ENCODE measurements at regions not wholly inside any gene's neighbourhood (a gene's known extent, or its start where the extent isn't known, plus 50 kb on each side); places are given as distances from the start of the nearest gene placed in this dataset.
A peak's percentile ranks its signal among the peaks of the same experiment; 100 is the strongest.
"Not testable (repeated sequence)": the region's sequence is repeated elsewhere in the genome, so short reads cannot be mapped to it uniquely, and the experiment has no call there.

DNA sequence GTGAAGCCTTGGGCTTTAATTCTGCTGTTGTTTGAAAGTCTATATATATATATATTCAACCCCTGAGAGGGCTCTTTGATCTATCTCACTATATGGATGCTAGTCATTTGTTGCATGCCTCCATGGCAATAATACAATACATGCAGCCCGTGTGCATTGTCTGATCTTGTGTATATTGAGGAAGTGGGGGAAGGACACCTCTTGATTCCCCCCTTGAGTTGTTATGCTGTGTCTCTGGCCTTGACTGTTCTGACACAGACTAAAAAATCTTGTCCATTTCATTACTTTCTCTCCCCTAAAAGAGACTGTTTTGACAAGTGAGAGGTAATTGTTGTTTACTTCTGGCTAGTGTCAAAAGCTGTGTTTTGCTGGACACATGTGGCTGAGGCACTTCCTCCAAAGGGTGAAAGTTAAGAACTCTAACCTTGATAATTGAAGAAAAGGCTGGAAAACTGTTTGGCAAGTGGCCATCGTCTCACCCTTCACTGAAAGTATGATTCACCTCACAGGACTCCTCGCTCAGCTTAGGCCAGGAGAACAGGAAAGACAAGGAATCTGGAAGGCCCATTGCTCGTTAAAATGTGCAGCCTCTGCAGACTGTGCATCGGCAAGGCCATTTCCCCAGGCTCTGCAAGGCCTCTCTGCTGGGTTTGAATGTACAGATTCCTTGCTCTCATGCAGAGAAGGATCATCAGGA lies 304.0 kb downstream of the PRELID2 start:
- H3K27ac ChIP-seq, result peak overlapping the region; percentile 50
- TF ChIP-seq CTCF (conservative IDR thresholded peaks at IDR 0.05; ENCODE audit: low read depth), result no peak
- ChIA-PET POLR2A (ENCODE audit: low non-redundant PET) (no interaction called here), CTCF (interaction anchor here (0.6 kb wide), 1 partner anchor 13 kb away, joined by 3 read pairs; no protein-coding TSS in a partner anchor)
- DNase-seq (ENCODE audit: low spot score), result peak; percentile 92

- no peak for DNase-seq (ENCODE audit: low spot score)
- no peak overlapping the region for H3K27ac ChIP-seq
- ChIA-PET POLR2A (ENCODE audit: low non-redundant PET) (no interaction called here), CTCF (interaction anchor here (1.1 kb wide), 1 partner anchor 29 kb away, joined by 3 read pairs; no protein-coding TSS in a partner anchor)
- TF ChIP-seq CTCF (conservative IDR thresholded peaks at IDR 0.05; ENCODE audit: low read depth), result no peak
Observed at GRCh38 chr5:145521523-145521922, 313.6 kb downstream of the PRELID2 start.

GRCh38 chr5:145521066-145521465 lies 314.1 kb downstream of the PRELID2 start:
- H3K27ac ChIP-seq, result no peak overlapping the region
- POLR2A ChIA-PET (ENCODE audit: low non-redundant PET), result no interaction called here
- CTCF ChIA-PET, result interaction anchor here (1.1 kb wide), 1 partner anchor 29 kb away, joined by 3 read pairs; no protein-coding TSS in a partner anchor
- no peak for DNase-seq (ENCODE audit: low spot score)
- TF ChIP-seq CTCF (conservative IDR thresholded peaks at IDR 0.05; ENCODE audit: low read depth), result no peak

DNA sequence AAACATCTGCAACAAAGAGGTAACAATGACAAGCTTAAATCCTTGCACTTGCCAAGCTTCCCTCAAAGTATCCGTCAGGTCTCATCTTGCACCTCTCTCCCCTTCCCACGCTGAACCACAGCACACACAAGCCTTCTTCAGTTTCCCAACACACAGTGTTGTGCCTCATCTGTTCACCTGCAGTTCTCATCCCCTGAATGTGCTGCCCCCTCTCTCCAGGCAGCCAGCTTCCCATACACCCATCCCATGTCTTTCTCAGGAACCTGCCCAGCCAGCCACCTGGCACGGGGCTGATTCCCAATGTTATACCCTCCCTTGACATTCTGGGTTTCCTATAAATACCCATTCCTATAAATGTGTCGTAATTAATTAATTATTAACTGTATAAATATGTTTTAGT lies 314.8 kb downstream of the PRELID2 start:
- no peak for TF ChIP-seq CTCF (conservative IDR thresholded peaks at IDR 0.05; ENCODE audit: low read depth)
- ChIA-PET CTCF (no interaction called here), POLR2A (ENCODE audit: low non-redundant PET) (no interaction called here)
- DNase-seq (ENCODE audit: low spot score), result no peak
- H3K27ac ChIP-seq, result no peak overlapping the region

DNA sequence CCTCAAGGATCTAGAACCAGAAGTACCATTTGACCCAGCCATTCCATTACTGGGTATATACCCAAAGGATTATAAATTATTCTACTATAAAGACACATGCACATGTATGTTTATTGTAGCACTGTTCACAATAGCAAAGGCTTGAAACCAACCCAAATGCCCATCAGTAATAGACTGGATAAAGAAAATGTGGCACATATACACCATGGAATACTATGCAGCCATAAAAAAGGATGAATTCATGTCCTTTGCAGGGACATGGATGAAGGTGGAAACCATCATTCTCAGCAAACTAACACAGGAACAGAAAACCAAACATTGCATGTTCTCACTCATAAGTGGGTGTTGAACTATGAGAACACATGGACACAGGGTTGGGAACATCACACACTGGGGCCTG lies 317.6 kb downstream of the PRELID2 start:
- CTCF ChIA-PET, result interaction anchor here (0.7 kb wide), 1 partner anchor 523 kb away, joined by 3 read pairs; no protein-coding TSS in a partner anchor
- POLR2A ChIA-PET (ENCODE audit: low non-redundant PET); H3K27ac ChIP-seq; DNase-seq (ENCODE audit: low spot score): not testable (repeated sequence)

DNA sequence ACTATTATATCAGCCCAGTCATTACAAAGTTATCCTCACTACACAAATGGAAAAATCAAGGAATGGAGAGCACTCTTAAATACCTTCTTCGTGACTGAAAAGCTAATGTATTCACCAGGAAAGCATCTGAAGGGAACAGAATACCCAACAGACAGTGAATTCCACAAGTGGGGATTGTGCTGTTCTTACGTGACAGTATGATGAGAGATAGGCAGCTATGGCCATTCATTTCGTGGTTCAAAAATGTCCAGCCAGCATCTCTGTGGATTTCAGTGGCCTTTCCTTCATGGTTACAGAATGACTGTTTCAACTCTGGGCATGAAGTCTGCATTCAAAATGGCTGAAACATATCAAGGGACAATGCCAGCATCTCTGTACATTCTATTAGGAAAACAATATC lies 323.8 kb downstream of the PRELID2 start:
- no peak overlapping the region for H3K27ac ChIP-seq
- ChIA-PET POLR2A (ENCODE audit: low non-redundant PET) (no interaction called here), CTCF (interaction anchor here (0.6 kb wide), 2 partner anchors 162 to 529 kb away, joined by 3 to 4 read pairs; no protein-coding TSS in a partner anchor)
- no peak for TF ChIP-seq CTCF (conservative IDR thresholded peaks at IDR 0.05; ENCODE audit: low read depth)
- no peak for DNase-seq (ENCODE audit: low spot score)

GRCh38 chr5:145510769-145511168 lies 324.4 kb downstream of the PRELID2 start:
- ChIA-PET CTCF (interaction anchor here (0.6 kb wide), 1 partner anchor 529 kb away, joined by 3 read pairs; no protein-coding TSS in a partner anchor), POLR2A (ENCODE audit: low non-redundant PET) (no interaction called here)
- no peak for DNase-seq (ENCODE audit: low spot score)
- TF ChIP-seq CTCF (conservative IDR thresholded peaks at IDR 0.05; ENCODE audit: low read depth), result no peak
- no peak overlapping the region for H3K27ac ChIP-seq

Measured in RWPE1 (cell line).